ENCODE measurements at regions not wholly inside any gene's neighbourhood (a gene's known extent, or its start where the extent isn't known, plus 50 kb on each side); places are given as distances from the start of the nearest gene placed in this dataset.

DNA sequence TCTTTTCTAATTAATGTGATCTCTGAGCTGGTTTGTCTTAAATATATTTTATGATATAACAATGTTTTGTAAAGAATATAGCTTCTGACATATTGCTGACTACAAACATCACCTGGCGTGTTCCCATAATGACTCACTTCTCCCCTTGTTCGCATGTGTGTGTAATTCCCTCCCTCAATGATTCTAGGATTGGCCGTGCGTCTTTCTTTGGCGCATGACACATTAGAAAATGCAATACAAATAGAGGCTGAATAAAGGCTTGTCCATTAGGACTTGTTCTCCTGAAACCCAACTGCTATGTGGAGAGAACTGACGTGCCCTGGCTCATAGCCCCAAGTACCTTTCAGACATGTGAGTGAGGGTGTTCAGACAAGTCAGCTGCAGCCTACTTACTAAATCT lies 159.7 kb upstream of the CDH20 start:
- H3K4me3 Mint-ChIP-seq (ENCODE audit: unreplicated experiment): no peak overlapping the region
- TF ChIP-seq, protein P1, sequence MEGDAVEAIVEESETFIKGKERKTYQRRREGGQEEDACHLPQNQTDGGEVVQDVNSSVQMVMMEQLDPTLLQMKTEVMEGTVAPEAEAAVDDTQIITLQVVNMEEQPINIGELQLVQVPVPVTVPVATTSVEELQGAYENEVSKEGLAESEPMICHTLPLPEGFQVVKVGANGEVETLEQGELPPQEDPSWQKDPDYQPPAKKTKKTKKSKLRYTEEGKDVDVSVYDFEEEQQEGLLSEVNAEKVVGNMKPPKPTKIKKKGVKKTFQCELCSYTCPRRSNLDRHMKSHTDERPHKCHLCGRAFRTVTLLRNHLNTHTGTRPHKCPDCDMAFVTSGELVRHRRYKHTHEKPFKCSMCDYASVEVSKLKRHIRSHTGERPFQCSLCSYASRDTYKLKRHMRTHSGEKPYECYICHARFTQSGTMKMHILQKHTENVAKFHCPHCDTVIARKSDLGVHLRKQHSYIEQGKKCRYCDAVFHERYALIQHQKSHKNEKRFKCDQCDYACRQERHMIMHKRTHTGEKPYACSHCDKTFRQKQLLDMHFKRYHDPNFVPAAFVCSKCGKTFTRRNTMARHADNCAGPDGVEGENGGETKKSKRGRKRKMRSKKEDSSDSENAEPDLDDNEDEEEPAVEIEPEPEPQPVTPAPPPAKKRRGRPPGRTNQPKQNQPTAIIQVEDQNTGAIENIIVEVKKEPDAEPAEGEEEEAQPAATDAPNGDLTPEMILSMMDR (IDR thresholded peaks at IDR 0.05; ENCODE audit: insufficient read depth in 1 of 2, low read depth in 1 of 2, low read length in 1 of 2, severe bottlenecking in 1 of 2, unreplicated experiment in 1 of 2): no peak
- ChIA-PET POLR2A (no interaction called here), CTCF (no interaction called here)
- no peak overlapping the region for H3K4me3 ChIP-seq (ENCODE audit: low read depth, low read length)
- no peaks in the 10 kb centered on the region for H3K4me1 Mint-ChIP-seq (ENCODE audit: low read depth, unreplicated experiment)
- H3K27me3 Mint-ChIP-seq (ENCODE audit: insufficient read depth, unreplicated experiment): no peaks in the 10 kb centered on the region
- H3K36me3 ChIP-seq (ENCODE audit: control insufficient read depth, insufficient read depth, low read length): no peaks in the 10 kb centered on the region
- DNase-seq: no peak
- no peaks in the 10 kb centered on the region for H3K9me3 ChIP-seq
- H3K27me3 ChIP-seq (replicated peaks; ENCODE audit: control insufficient read depth, insufficient read depth, low read length): no peaks in the 10 kb centered on the region
- H3K4me1 ChIP-seq: no peaks in the 10 kb centered on the region
- no peaks in the 10 kb centered on the region for H3K36me3 Mint-ChIP-seq (ENCODE audit: insufficient read depth, unreplicated experiment)
- no peak overlapping the region for H3K27ac Mint-ChIP-seq (ENCODE audit: unreplicated experiment)
- H3K9me3 Mint-ChIP-seq (ENCODE audit: unreplicated experiment): no peaks in the 10 kb centered on the region
- intact Hi-C loops (cut with micrococcal nuclease; ENCODE audit: unreplicated experiment): no loop called here
- no TSS peak for BruUV-seq (replicated peaks)

DNA sequence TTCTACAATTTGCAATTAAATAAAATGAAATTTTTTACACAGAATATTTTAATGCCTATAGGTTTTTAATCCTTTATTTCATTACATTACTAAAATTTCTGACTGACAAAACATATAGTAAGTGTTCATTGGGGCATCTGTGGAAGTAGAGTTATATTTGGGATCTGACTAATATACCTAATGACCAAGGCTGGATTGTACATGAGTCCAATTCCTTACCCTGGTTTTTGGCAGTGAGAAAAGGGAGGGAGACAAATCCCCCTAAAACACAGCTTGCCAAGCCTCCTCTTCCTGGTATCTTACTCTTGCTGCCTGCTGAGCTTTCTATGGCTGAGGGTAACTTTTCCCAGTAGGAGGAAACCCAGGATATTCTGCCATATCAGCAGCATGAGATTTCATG lies 149.4 kb upstream of the CDH20 start:
- intact Hi-C loops (cut with micrococcal nuclease; ENCODE audit: unreplicated experiment): no loop called here
- no peak for DNase-seq
- Mint-ChIP-seq H3K27ac (ENCODE audit: unreplicated experiment) (no peak overlapping the region), H3K9me3 (ENCODE audit: unreplicated experiment) (no peaks in the 10 kb centered on the region), H3K4me1 (ENCODE audit: low read depth, unreplicated experiment) (no peaks in the 10 kb centered on the region), H3K4me3 (ENCODE audit: unreplicated experiment) (no peak overlapping the region), H3K36me3 (ENCODE audit: insufficient read depth, unreplicated experiment) (no peaks in the 10 kb centered on the region), H3K27me3 (ENCODE audit: insufficient read depth, unreplicated experiment) (no peaks in the 10 kb centered on the region)
- Histone ChIP-seq H3K9me3 (no peaks in the 10 kb centered on the region), H3K4me1 (no peaks in the 10 kb centered on the region), H3K36me3 (ENCODE audit: control insufficient read depth, insufficient read depth, low read length) (no peaks in the 10 kb centered on the region), H3K27me3 (replicated peaks; ENCODE audit: control insufficient read depth, insufficient read depth, low read length) (no peaks in the 10 kb centered on the region), H3K4me3 (ENCODE audit: low read depth, low read length) (no peak overlapping the region)
- TF ChIP-seq, protein P1 (IDR thresholded peaks at IDR 0.05; ENCODE audit: insufficient read depth in 1 of 2, low read depth in 1 of 2, low read length in 1 of 2, severe bottlenecking in 1 of 2, unreplicated experiment in 1 of 2): no peak
- BruUV-seq (replicated peaks): no TSS peak
- ChIA-PET CTCF (no interaction called here), POLR2A (no interaction called here)

DNA sequence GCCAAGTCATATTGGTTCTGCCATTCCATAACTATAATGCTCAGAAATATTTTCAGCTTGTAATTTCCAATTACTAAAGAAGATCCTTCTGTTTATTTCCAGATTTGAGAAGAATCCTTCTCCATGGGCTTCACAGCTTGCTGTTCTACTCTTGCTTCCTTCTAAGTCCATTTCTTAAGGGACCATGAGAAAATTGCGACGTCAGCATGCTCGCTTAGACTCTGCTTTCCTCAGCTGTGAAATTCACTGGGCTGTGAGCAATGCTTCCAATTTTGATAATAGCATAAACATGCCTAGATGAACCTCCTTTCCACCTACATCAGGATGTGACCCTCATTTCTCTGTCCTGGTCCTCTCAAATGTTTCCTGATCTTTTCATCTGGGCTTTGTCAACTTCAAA lies 145.3 kb upstream of the CDH20 start:
- intact Hi-C loops (cut with micrococcal nuclease; ENCODE audit: unreplicated experiment): no loop called here
- H3K27me3 ChIP-seq (replicated peaks; ENCODE audit: control insufficient read depth, insufficient read depth, low read length): no peaks in the 10 kb centered on the region
- Mint-ChIP-seq H3K27ac (ENCODE audit: unreplicated experiment) (no peak overlapping the region), H3K9me3 (ENCODE audit: unreplicated experiment) (no peaks in the 10 kb centered on the region), H3K4me3 (ENCODE audit: unreplicated experiment) (no peak overlapping the region), H3K4me1 (ENCODE audit: low read depth, unreplicated experiment) (no peaks in the 10 kb centered on the region), H3K27me3 (ENCODE audit: insufficient read depth, unreplicated experiment) (no peaks in the 10 kb centered on the region), H3K36me3 (ENCODE audit: insufficient read depth, unreplicated experiment) (no peaks in the 10 kb centered on the region)
- no peaks in the 10 kb centered on the region for H3K9me3 ChIP-seq
- BruUV-seq (replicated peaks): no TSS peak
- no peaks in the 10 kb centered on the region for H3K4me1 ChIP-seq
- CTCF ChIA-PET: no interaction called here
- H3K4me3 ChIP-seq (ENCODE audit: low read depth, low read length): no peak overlapping the region
- POLR2A ChIA-PET: no interaction called here
- TF ChIP-seq, protein P1 (IDR thresholded peaks at IDR 0.05; ENCODE audit: insufficient read depth in 1 of 2, low read depth in 1 of 2, low read length in 1 of 2, severe bottlenecking in 1 of 2, unreplicated experiment in 1 of 2): no peak
- no peak for DNase-seq
- H3K36me3 ChIP-seq (ENCODE audit: control insufficient read depth, insufficient read depth, low read length): no peaks in the 10 kb centered on the region

Measured in Caco-2 (cell line).